ENCODE measurements at regions not wholly inside any gene's neighbourhood (a gene's known extent, or its start where the extent isn't known, plus 50 kb on each side); places are given as distances from the start of the nearest gene placed in this dataset.
"Not testable (repeated sequence)": the region's sequence is repeated elsewhere in the genome, so short reads cannot be mapped to it uniquely, and the experiment has no call there.

DNA sequence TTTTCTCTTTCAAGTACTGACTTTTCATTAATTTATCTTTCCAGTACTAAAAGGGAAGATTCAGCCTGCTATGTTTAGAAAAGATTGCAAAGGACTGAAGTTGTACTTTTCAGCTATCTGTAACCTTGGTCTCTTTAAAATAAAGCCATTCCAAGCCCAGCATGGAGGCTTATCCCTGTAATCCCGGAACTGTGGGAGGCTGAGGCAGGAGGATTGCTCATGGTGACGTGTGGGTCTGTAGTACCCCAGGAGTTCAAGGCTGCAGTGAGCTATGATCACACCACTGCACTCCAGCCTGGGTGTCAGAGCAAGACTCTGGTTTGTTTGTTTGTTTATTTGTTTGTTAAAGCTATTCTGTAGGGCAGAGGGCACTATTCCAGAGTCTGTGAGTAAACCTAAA is 50.6 kb upstream of the TMEM170B start:
- no peak for DNase-seq

DNA sequence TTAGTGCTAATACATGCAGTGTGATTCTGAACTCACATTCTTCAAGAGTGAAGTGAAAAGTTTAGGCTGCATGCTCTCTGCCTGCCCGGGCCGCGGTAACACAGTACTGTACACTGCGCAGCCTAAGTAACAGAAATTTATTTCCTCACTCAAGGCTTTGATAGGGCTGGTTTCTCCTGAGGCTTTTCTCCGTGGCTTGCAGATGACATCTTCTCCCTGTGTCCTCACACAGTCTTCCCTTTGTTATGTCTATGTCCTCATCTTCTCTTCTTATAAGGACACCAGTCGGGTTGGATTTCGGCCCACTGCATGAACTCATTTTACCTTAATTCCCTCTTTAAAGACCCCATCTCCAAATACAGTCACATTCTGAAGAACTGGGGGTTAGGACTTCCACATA is 51.1 kb upstream of the TMEM170B start:
- no peak for DNase-seq

DNA sequence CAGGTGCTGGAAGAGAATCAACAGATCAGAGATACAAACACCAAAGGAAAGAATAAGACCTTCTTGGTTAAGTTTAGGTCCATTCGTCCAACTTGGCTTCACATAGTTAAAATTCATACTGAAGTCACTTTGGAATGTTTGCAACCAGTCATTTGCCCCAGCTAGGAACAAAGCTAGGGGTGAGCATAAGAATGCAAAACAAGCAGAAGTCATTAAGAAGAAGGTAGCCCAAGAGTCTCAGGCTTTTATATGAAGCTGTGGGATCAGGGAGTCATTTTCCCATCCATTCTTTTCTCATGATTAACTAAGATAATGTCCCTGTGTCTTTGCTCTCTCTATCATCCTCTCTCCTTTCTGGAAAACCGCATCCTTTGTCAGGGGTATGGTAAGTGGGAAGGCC is 51.5 kb upstream of the TMEM170B start:
- no peak for DNase-seq

DNA sequence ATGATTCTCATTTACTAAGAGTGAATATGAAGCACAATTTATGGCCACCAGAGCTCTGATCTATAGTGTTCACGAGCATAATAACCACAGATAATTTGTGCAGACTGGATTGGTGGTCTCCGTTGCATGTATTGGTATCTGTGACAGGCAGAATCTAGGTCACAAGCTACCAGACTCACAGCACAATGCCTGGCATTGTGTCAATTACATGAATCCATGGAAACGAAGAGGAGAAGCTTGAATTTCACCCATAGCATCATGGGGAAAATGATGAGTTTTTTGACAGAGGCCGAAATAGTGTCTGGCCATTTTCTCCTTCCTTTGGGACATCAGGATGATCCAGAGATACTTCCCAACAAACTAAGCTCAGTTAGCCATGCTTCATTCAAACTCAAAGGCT is 52.3 kb upstream of the TMEM170B start:
- DNase-seq = no peak

DNA sequence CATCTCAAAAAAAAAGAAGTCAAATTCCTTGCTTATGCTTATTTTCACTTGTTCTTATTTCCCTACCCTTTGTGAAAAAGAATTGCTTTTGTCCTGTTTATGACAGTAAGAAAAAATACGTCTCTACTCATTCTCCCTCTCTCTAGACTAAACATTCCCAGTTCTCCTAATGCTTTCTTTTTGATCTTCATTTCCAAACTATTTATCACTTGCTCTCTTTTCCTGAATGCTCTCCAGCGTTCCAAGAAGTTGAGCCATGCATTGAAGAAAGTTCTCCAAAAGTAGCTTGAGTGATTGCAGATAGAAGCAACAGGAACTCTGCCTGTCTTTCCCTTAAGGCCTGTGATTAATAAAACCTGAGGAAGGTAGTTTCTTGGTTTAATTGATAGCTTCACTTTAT is 53.1 kb upstream of the TMEM170B start:
- DNase-seq = no peak

DNA sequence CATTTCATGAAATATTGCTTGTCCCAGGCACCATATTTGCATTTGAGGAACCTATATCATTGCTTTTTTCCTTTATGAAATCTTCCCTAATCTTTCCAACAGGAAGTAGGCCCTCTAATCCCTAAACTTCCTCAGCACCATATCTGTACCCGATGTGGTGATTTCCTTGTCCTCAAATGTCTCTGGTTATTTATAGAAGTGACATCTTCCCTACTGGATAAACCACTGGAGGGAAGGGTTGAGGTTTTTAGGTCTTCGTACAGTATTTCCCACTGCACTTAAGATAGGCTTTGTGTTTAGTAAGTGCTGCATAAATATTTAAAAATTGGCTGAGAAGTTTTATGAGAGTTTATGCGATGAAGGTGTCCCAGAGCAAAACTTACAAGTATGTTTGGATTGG is 54.9 kb upstream of the TMEM170B start:
- no peak for DNase-seq

DNA sequence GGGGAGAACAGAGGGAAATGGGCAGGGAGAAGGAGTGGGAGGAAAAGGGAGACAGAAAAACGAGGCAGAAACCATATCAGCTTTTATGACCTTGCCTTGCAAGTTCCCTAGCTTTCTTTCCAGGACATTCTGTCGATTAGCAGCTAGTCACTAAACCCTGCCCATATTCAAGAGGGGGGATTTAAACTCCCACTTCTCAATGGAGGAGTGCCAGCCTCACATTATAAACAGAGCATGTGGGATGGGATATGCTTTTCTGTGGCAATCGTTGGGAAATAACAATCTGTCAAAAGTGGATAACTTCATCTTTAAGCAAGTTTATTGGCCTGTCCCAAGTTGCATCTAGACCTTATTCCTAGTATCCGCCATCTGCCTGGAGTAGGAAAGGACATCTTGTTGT is 57.0 kb upstream of the TMEM170B start:
- DNase-seq = no peak

DNA sequence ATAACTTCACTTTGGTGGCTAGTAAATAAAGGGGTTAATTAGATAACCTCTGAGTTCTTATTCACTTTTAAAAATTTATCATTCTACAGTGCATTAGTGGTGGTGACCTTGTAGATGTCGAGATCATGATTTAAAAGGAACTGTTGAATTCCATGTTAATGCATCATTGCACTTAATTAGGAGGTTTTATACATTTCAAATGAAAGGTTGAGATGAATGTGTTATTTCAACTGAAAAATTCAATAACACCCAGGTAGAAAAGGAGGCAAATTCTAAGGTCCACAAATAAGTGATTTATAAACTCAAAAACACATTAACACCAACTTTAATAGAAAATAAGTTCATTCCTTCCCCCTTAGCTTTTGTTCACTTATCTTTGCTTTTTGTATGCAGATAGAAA is 58.3 kb upstream of the TMEM170B start:
- DNase-seq = no peak

DNA sequence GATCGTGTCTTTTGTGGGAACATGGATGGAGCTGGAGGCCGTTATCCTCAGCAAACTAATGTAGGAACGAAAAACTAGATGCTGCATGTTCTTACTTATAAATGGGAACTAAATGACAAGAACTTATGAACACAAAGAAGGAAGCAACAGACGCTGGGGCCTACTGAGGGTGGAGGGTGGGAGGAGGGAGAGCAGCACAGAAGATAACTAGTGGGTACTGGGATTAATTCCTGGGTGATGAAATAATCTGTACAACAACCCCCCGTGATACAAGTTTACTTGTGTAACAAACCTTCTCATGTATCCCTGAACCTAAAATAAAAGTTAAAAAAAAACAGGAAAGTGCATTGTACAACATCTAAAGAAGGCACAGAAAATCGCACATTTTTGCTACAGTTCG is 59.0 kb upstream of the TMEM170B start:
- DNase-seq = no peak

DNA sequence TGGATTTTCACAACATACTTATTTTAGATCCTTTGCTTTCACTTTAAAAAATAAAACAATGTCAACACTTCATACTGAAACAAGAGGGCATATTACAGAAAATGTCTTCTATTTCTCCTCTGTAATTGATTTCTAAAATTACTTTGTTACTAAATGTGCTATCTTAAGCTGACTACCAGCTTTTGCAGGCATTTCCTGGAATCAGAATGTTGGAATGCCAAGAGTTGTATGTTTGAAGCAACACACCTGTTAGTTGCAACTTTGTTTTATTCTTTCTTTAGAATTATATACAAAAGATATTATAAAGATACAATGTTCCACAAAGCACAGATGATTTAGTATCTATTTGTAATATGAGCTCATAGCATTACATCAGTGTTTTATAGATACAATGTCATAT is 62.5 kb upstream of the TMEM170B start:
- no peak for DNase-seq

DNA sequence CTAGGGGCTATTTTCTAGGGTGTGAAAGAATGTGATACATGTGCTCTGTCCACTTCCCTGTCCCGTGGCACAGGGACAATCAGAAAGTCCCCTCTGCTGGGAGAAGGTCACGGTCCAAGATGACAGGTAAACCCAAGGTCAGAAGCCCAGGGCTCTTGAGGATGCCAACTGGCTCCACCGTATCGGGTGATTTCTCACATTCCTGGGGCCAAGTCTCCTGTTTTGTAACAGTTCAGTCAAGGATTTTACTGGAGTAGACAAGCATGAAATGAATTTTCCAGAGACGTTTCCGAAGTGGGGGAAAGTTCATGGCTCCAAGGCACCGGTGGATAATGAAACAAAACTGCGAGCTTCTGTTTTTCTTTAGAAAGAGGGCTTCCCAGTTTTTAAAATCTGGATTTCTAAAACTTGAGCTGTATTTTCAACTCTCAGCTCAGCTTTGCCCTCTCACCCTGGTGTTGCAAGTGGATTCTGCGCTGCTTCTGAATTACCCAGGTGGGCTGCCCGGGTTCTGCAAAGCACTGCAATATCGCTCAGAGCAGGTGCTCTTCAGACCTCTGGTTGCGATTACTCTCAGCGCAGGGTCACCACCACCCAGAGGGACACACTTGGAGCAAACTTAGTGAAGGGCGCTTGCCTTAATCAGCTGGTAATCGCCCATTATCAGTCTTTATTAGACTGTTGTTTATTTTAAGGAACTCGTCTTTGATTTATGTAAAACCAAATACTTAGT is 64.4 kb upstream of the TMEM170B start:
- DNase-seq = no peak

DNA sequence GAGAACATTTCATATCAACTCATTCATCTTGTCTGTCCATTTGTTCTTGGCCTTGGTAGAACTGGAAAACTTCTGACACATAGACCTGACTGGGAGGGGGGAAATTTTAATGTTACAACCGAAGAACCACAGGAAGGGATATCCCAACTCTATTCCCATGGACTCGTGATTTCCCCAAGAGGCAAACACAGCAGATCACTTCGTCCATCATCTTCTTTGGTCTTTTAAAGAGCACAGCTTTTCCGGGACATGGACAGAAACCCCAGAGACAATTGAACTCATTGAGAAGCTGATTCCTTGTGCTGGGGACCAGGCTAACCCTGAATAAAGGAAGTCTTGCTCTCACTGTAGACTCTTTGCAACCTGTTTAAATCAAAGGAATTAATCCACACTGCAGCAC is 66.3 kb upstream of the TMEM170B start:
- no peak for DNase-seq

DNA sequence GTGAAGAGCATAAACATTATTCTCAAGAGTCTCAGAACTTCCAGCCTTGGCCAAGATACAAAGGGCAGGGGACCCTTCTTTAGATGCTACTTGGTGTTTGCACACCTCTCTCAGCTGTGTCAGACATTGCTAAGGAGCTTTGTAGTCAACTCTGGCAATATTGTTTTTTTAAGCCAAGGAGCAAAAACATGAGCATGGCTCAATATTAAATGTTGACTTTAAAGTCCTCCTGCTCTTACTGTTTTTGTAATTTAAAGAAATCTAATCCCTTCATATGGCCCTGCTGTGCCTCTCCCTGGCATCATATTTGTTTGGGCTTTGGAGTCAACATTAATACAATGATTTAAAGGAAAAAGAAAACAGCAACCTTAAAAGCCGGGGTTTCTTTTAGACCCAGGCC is 67.9 kb upstream of the TMEM170B start:
- no peak for DNase-seq

DNA sequence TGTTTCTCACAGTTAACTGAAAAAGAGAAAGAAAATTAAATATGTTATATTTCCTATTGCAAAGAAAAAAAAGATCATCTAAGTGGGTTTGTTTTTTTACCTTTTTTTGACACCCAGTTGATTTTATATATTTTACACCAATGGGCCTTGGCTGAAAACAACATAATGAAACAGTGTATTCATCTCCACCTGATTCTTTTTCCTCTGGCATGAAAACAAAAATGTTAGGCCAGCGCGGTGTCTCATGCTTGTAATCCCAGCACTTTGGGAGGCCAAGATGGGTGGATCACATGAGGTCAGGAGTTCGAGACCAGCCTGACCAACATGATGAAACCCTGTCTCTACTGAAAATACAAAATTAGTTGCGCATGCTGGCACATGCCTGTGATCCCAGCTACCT is 69.3 kb upstream of the TMEM170B start:
- DNase-seq = not testable (repeated sequence)

DNA sequence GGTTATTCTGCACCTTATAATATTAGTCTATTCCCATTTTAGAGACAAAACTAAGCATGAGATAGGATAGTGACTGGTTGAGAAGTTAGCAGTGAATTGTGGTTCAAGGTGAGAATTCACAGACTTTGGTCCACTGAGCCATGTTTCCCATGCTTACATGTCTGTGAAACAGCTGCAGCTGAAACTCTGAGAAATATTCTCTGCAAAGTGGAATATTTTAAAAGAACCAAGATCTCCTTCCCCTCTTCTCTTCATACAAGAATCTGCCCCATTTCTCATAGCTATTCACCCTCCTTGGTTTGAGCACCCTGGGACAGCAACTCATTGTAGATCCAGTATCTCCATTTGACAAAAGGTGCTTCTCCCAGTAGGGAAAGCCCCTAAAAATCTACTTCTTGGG is 70.2 kb upstream of the TMEM170B start:
- no peak for DNase-seq

DNA sequence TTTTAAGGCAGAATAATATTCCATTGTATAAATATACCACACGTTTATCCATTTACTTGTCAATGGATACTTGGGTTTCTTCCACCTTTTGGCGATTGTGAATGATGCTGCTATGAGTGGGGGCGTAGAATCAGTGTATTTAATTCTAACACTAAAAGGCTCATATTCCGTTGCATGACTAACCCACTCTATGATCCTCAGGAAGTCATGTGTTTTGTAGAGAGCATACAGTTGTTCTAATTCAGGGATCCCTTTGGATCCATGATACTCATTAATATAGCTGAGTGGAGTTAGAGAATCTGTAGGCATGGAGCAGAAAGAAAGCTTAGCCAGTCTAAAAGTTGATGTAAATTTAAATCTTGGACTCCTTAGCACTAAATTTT is 74.2 kb upstream of the TMEM170B start:
- DNase-seq = no peak

DNA sequence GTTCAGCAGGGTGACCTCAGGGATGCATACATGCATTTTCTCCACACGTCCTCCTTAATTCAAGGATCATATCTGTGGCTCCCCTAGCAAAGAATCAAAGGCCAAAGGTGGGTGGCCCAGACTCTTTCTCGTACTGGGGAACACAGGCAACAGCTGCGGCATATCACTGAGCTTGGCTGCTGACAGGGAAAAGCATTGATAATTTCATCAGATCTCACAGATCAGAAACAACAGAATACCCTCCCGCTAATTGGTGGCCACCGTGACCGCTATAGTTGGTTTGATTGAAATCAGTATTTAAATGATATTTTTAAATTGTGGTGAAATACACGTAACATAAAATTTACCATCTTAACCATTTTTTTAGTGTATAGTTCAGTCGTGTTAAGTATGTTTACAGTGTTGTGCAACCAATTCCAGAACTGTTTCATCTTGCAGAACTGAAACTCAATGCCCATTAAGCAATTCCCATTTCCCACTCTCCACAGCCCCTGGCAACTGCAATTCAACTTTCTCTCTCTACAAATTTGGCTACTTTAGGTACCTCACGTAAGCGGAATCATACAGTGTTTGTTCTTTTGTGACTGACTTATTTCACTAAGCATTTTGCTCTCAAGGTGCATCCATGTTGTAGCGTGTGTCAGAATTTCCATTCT is 74.7 kb upstream of the TMEM170B start:
- DNase-seq = no peak

DNA sequence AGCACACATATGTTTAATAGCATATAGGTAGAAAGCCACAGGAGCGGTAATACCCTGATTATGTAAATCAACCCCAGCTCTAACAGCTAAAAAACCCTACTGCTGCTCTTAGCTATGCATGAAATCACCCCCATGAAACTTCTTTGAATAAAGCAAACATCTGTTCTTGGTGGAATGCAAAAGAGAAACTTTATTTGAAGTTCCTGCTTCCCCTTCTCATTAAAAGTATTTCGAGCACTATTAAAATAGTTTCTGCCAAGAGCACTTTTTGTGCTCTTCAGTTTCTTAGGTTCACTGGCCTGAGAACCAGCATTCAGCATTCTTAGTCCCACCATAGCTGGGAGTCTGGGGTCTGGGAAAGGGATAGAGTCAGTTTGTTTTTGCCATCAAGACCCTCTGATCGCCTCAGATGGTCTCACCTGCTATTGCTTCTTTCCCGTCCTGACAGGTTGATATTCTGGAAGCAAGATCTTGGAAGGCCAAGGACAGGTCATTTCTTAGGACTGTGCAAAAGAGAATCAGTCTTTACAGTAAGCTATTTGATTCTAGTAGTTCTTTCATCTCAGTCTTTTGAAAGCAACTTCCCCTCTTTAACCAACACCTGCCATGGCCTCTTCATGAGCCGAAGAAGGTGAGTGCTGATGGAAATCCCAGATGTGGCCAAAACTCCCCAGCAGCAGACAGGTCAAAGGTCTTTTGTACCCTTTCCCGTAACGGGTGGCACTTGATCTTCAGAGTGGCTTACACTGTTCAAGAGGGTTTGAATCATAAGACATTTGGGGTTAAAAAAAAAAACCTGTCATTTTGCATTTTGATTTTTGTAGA is 76.5 kb upstream of the TMEM170B start:
- no peak for DNase-seq

DNA sequence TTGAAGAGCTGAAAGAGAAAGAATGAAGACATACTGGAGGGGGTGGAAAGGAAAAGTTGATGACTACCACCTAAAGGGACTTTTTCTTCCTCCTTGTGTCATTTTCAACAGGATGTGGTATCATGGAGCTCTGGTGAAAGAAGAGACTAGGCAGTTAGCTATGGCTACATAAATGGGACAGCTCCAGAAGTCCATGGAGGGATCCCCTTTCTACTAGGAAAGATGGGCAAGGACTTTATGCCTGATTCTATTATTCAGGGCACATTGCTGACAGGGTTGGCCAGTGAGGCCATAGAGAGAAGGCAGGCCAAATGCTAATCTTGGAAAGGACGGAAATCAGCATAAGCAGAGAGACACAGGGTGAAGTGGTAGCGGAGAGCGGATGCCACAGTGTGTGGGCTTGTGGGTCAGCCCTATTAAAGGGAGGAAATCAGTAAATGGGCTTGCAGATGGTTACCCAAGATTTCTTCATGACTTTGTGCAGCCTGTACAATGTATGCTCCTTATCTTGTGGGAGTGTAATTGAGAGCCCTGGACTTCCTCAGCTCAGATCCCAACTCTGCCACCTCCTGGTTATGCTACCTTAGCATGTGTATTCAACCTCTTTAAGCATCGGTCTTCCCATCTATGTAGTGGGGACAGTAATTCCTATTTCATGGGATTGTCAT is 77.4 kb upstream of the TMEM170B start:
- DNase-seq = no peak

DNA sequence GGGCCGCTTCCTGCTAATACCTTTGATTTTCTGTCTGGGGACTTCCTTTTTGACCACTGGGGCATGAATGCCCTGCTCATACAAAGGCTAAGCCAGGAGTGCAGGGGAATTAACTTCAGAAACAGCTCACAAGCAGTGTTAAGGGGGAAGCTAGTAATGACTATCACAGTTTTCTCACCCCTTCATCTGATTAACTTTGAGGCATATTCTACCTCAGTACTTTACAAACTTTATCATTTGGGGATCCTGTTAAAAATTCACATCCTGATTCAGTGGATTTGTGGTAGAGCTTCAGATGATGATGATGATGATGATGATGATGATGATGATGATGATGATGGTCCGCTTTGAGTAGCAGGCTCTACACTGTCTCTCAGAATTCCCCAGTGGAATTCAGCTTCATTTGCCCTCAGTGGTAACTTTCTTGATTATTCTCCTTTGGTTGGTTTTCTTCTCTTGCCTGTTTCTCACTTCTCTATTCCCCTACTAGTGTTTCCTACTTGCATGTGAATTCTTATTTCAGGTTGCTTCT is 78.4 kb upstream of the TMEM170B start:
- DNase-seq = no peak

DNA sequence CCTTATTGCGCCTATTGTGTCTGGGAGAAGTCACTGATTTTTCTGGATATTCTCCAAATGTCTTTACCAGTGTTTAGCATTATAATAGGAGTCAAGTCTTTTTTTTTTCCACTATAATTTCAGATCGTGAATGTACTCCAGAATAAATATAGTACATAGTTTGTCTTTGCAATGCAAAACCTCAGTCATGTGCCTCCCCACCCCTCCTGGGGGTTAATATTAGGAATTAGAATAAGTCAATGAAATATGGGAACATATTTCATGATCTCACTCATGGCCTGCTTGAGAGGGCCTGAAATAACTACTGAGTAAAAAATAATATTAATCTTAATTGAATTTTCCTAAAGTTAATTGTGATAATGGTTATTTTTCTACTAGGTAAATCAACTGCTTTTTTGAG is 79.0 kb upstream of the TMEM170B start:
- no peak for DNase-seq

DNA sequence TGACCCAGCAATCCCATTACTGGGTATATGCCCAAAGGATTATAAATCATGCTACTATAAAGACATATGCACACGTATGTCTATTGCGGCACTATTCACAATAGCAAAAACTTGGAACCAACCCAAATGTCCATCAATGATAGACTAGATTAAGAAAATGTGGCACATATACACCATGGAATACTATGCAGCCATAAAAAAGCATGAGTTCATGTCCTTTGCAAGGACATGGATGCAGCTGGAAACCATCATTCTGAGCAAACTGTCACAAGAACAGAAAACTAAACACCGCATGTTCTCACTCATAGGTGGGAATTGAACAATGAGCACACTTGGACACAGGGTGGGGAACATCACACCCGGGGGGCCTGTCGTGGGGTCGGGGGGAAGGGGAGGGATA is 80.1 kb upstream of the TMEM170B start:
- not testable (repeated sequence) for DNase-seq

DNA sequence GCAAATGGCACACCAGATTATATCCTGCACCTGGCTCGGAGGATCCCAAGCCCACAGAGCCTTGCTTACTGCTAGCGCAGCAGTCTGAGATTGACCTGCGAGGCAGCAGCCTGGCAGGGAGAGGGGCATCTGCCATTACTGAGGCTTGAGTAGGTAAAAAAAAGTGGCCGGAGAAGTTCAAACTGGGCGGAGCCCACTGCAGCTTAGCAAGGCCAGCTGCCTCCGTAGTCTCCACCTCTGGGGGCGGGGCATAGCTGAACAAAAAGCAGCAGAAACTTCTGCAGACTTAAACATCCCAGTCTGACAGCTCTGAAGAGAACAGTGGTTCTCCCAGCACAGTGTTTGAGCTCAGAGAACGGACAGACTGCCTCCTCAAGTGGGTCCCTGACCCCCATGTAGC is 85.4 kb upstream of the TMEM170B start:
- not testable (repeated sequence) for DNase-seq

All from GDM1 (cell line).